Ishikawa (cell line): ENCODE measurements at regions not wholly inside any gene's neighbourhood (a gene's known extent, or its start where the extent isn't known, plus 50 kb on each side); places are given as distances from the start of the nearest gene placed in this dataset.

ENCODE experiments used
- CEBPB ChIP-seq: IDR thresholded peaks from 2 replicates; pipeline ENCODE4 v1.6.1; 2012
- CREB1 ChIP-seq: IDR thresholded peaks from 2 replicates; pipeline ENCODE4 v1.6.1; 2012; ENCODE audit warnings: low read depth
- EGR1 ChIP-seq: IDR thresholded peaks from 2 replicates; pipeline ENCODE4 v1.6.1; 2012
- EP300 ChIP-seq: IDR thresholded peaks from 2 replicates; pipeline ENCODE4 v1.6.1; 2012; ENCODE audit warnings: borderline replicate concordance
- FOXM1 ChIP-seq: IDR thresholded peaks from 2 replicates; pipeline ENCODE4 v1.6.1; 2012; ENCODE audit warnings: low read depth, borderline replicate concordance
- MAX ChIP-seq: IDR thresholded peaks from 2 replicates; pipeline ENCODE4 v1.6.1; 2012
- NFIC ChIP-seq: IDR thresholded peaks from 2 replicates; pipeline ENCODE4 v1.6.1; 2012
- RAD21 ChIP-seq: IDR thresholded peaks from 2 replicates; pipeline ENCODE4 v1.6.1; 2012; ENCODE audit warnings: low read depth
- REST ChIP-seq: IDR thresholded peaks from 2 replicates; pipeline ENCODE4 v1.6.1; 2012; ENCODE audit warnings: low read depth, mild to moderate bottlenecking
- TAF1 ChIP-seq: IDR thresholded peaks from 2 replicates; pipeline ENCODE4 v1.6.1; 2012; ENCODE audit warnings: low read depth, mild to moderate bottlenecking
- TCF12 ChIP-seq: IDR thresholded peaks from 2 replicates; pipeline ENCODE4 v1.6.1; 2012; ENCODE audit warnings: low read depth
- TEAD4 ChIP-seq: IDR thresholded peaks from 2 replicates; pipeline ENCODE4 v1.6.1; 2012
- USF1 ChIP-seq: IDR thresholded peaks from 2 replicates; pipeline ENCODE4 v1.6.1; 2012
- YY1 ChIP-seq: IDR thresholded peaks from 2 replicates; pipeline ENCODE4 v1.6.1; 2012; ENCODE audit warnings: low read depth
- ZBTB7A ChIP-seq: IDR thresholded peaks from 2 replicates; pipeline ENCODE4 v1.6.1; 2012; ENCODE audit warnings: low read depth

GRCh38 chr5:68060382-68060781 is 155.2 kb upstream of the PIK3R1 start:
- TF ChIP-seq NFIC (no peak), EGR1 (no peak), CEBPB (no peak), TEAD4 (no peak), EP300 (no peak), TAF1 (no peak)

GRCh38 chr5:68057191-68057590 is 158.4 kb upstream of the PIK3R1 start:
- no peak for TF ChIP-seq EGR1

GRCh38 chr5:68055686-68056085 is 159.9 kb upstream of the PIK3R1 start:
- TF ChIP-seq CREB1 (no peak), EP300 (no peak)

GRCh38 chr5:68054638-68055037 is 160.9 kb upstream of the PIK3R1 start:
- TF ChIP-seq TCF12: no peak
- no peak for TF ChIP-seq CEBPB
- TF ChIP-seq RAD21: no peak
- no peak for TF ChIP-seq MAX
- no peak for TF ChIP-seq USF1
- TF ChIP-seq CREB1: no peak
- no peak for TF ChIP-seq YY1
- no peak for TF ChIP-seq REST
- TF ChIP-seq FOXM1: no peak
- no peak for TF ChIP-seq EGR1
- no peak for TF ChIP-seq NFIC
- no peak for TF ChIP-seq TEAD4
- TF ChIP-seq ZBTB7A: no peak
- no peak for TF ChIP-seq EP300
- no peak for TF ChIP-seq TAF1

- TF ChIP-seq USF1: no peak
- TF ChIP-seq TEAD4: no peak
- no peak for TF ChIP-seq CEBPB
- TF ChIP-seq EP300: no peak
- no peak for TF ChIP-seq YY1
- no peak for TF ChIP-seq REST
- TF ChIP-seq EGR1: no peak
- TF ChIP-seq NFIC: no peak
- no peak for TF ChIP-seq MAX
- no peak for TF ChIP-seq ZBTB7A
- TF ChIP-seq TAF1: no peak
- no peak for TF ChIP-seq TCF12
- TF ChIP-seq FOXM1: no peak
- TF ChIP-seq CREB1: no peak
- no peak for TF ChIP-seq RAD21
These were observed 162.4 kb upstream of the PIK3R1 start for GRCh38 chr5:68053202-68053601.

GRCh38 chr5:68049053-68049713 is 166.4 kb upstream of the PIK3R1 start:
- TF ChIP-seq REST (no peak), TAF1 (no peak), EP300 (no peak), TEAD4 (no peak), EGR1 (no peak), CREB1 (no peak), CEBPB (no peak), ZBTB7A (no peak), USF1 (no peak)
